Neural cell (in vitro differentiated cells): ENCODE measurements at regions not wholly inside any gene's neighbourhood (a gene's known extent, or its start where the extent isn't known, plus 50 kb on each side); places are given as distances from the start of the nearest gene placed in this dataset.
"Not testable (repeated sequence)": the region's sequence is repeated elsewhere in the genome, so short reads cannot be mapped to it uniquely, and the experiment has no call there.

Experiments
- CTCF ChIP-seq: fragments of 450-650 bp; IDR thresholded peaks from 2 replicates; pipeline ENCODE4 v1.5.1; 2014; ENCODE audit warnings: antibody characterized with exemption, mild to moderate bottlenecking, moderate library complexity; ENCODE audit not compliant: poor library complexity, severe bottlenecking
- EZH2 ChIP-seq: fragments of 200-600, 300-800 bp; shearing (Covaris generic), sonication (generic); IDR thresholded peaks from 2 replicates; pipeline ENCODE4 v1.6.1; 2014; ENCODE audit warnings: antibody characterized with exemption, low read length, borderline replicate concordance, mild to moderate bottlenecking; ENCODE audit not compliant: insufficient read depth, poor library complexity, severe bottlenecking
- MXI1 ChIP-seq: fragments of 450-650 bp; conservative IDR thresholded peaks from 2 replicates; pipeline ENCODE4 v1.6.1; 2014; ENCODE audit warnings: antibody characterized with exemption, mild to moderate bottlenecking; ENCODE audit not compliant: poor library complexity, severe bottlenecking
- POLR2AphosphoS5 ChIP-seq: IDR thresholded peaks from 2 replicates; pipeline ENCODE4 v1.6.1; 2012

- TF ChIP-seq MXI1, CTCF, POLR2AphosphoS5, EZH2: not testable (repeated sequence)
These were observed 102.5 kb upstream of the ZEB2 start for GRCh38 chr2:144622373-144622772.
